Activated CD4-positive, alpha-beta memory T cell treated with anti-CD3 and anti-CD28 coated beads for 36 hours (primary cell): ENCODE measurements at regions not wholly inside any gene's neighbourhood (a gene's known extent, or its start where the extent isn't known, plus 50 kb on each side); places are given as distances from the start of the nearest gene placed in this dataset.
A peak's percentile ranks its signal among the peaks of the same experiment; 100 is the strongest.
"Not testable (repeated sequence)": the region's sequence is repeated elsewhere in the genome, so short reads cannot be mapped to it uniquely, and the experiment has no call there.

ENCODE experiments used
- CTCF ChIA-PET: fragments of 350-600 bp; sonication (Branson Sonifier 250); formaldehyde crosslinking; loops from one replicate; lab custom pipeline; 2021; ENCODE audit warnings: antibody characterized with exemption, inconsistent platforms; lab: Charles Lee
- POLR2A ChIA-PET: fragments of 350-600 bp; sonication (Branson Sonifier 250); formaldehyde crosslinking; loops from one replicate; lab custom pipeline; 2021; ENCODE audit warnings: antibody characterized with exemption; lab: Charles Lee
- DNase-seq: peaks from one replicate; pipeline ENCODE4 v3.0.0-alpha.2; 2020
- H3K27ac Mint-ChIP-seq: one replicate; pipeline ENCODE4 v1.8.0; 2021; ENCODE audit warnings: mixed read lengths
- H3K27me3 Mint-ChIP-seq: one replicate; pipeline ENCODE4 v1.8.0; 2021; ENCODE audit warnings: mixed read lengths
- H3K36me3 Mint-ChIP-seq: one replicate; pipeline ENCODE4 v1.8.0; 2021; ENCODE audit warnings: mixed read lengths
- H3K4me1 Mint-ChIP-seq: one replicate; pipeline ENCODE4 v1.8.0; 2021; ENCODE audit warnings: low read depth, mixed read lengths
- H3K4me3 Mint-ChIP-seq: one replicate; pipeline ENCODE4 v1.8.0; 2021; ENCODE audit warnings: mild to moderate bottlenecking, mixed read lengths
- H3K9me3 Mint-ChIP-seq: one replicate; pipeline ENCODE4 v1.8.0; 2021; ENCODE audit warnings: mixed read lengths
- intact Hi-C: fragments of 100-400 bp; cut with micrococcal nuclease; formaldehyde crosslinking; loops from one replicate; pipeline ENCODE4 v1.15.1; 2023

- H3K9me3 Mint-ChIP-seq = peaks cover 14% of the 10 kb centered on the region
- H3K4me3 Mint-ChIP-seq = no peak overlapping the region
- ChIA-PET POLR2A (no interaction called here), CTCF (interaction anchor here (0.7 to 1.3 kb wide), 4 partner anchors 425 to 1444 kb away, joined by 3 to 6 read pairs (median 4); no protein-coding TSS in a partner anchor)
- peaks cover 4% of the 10 kb centered on the region for H3K27me3 Mint-ChIP-seq
- H3K27ac Mint-ChIP-seq = no peak overlapping the region
- H3K4me1 Mint-ChIP-seq = no peaks in the 10 kb centered on the region
- peak; percentile 12 for DNase-seq
- no peaks in the 10 kb centered on the region for H3K36me3 Mint-ChIP-seq
- intact Hi-C loops = loop anchor here (1.0 kb wide), 1 partner anchor 425 kb away; no protein-coding TSS in a partner anchor
Measured at GRCh38 chr20:19056909-19057308, 155.5 kb upstream of the SLC24A3 start.

DNA sequence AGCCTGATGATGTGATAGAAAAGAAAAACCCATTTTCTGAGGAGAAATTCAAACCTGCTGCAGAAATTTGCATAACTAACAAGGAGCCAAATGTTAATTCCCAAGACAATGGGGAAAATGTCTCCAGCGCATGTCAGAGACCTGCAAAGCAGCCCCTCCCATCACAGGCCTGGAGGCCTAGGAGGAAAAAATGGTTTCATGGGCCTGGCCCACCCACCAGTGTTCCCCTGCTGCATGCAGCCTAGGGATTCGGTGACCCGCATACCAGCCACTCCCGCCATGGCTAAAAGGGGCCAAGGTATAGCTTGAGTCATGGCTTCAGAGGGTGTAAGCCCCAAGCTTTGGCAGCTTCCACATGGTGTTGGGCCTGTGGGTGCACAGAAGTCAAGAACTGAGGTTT lies 147.7 kb upstream of the SLC24A3 start:
- H3K4me1 Mint-ChIP-seq, H3K27me3 Mint-ChIP-seq, POLR2A ChIA-PET, H3K36me3 Mint-ChIP-seq, H3K27ac Mint-ChIP-seq, intact Hi-C loops, DNase-seq, CTCF ChIA-PET, H3K4me3 Mint-ChIP-seq: not testable (repeated sequence)
- peaks cover 47% of the 10 kb centered on the region for H3K9me3 Mint-ChIP-seq

DNA sequence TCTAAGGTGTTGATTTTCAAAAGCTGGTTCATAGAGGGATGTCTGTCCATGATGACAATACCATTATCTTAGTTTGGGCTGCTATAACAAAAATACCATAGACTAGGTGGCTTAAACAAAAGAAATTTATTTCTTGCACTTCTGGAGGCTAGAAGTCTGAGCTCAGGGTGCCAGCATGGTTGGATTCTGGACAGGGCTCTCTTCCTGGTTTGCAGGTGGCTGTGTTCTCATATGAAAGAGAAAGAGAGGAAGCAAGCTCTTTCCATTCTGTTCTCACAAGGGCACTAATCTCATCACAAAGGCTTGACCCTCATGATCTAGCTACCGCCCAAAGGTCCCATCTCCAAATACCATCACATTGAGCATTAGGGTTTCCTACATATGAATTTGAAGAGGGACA lies 144.5 kb upstream of the SLC24A3 start:
- Mint-ChIP-seq H3K36me3 (peaks cover 2% of the 10 kb centered on the region), H3K27me3 (no peaks in the 10 kb centered on the region), H3K27ac (no peak overlapping the region), H3K4me3 (no peak overlapping the region), H3K4me1 (no peaks in the 10 kb centered on the region), H3K9me3 (peaks cover 31% of the 10 kb centered on the region)
- DNase-seq = no peak
- POLR2A ChIA-PET = no interaction called here
- intact Hi-C loops = no loop called here
- CTCF ChIA-PET = no interaction called here

- Mint-ChIP-seq H3K4me3 (no peak overlapping the region), H3K9me3 (peaks cover 12% of the 10 kb centered on the region), H3K27me3 (no peaks in the 10 kb centered on the region), H3K4me1 (no peaks in the 10 kb centered on the region), H3K36me3 (no peaks in the 10 kb centered on the region), H3K27ac (no peak overlapping the region)
- DNase-seq = no peak
- ChIA-PET CTCF (no interaction called here), POLR2A (no interaction called here)
- intact Hi-C loops = no loop called here
Measured at GRCh38 chr20:19070026-19070425, 142.4 kb upstream of the SLC24A3 start.

DNA sequence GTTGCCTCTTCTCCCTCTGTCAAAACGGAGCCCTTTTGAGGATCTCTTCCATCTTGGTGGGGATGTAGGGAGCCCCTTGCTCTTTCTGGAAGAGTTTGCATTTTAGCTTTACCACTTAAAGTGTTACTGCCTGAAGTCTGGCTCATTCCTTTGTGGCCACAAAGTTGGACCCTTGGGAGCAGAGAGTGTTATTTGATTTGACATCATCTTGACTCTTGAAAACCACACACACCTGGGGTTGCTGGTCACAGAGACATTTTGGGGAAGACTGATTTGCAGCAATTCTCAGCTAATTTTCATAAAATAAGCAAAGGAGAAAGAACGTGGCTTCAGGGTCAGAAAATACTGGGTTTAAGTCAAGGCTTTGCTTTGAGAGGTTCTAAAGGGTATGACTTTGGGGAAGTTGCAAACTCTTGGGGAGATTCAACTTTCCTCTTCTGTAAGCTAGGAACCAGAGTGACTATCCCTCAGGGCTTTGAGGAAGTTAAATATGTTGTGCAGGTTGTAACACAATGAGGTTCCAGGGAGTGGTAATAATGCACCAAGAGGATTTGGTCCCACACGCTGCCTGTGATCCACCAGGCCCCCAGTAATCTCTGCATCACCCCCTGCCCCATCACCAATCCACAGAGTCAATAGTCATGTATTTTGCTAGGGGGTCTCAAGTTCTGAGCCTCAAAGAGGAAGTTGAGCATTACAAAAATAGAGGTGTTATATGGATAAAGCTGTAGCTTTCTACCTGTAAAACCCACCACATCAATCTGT lies 141.6 kb upstream of the SLC24A3 start:
- CTCF ChIA-PET = no interaction called here
- Mint-ChIP-seq H3K4me1 (no peaks in the 10 kb centered on the region), H3K4me3 (no peak overlapping the region), H3K27me3 (no peaks in the 10 kb centered on the region), H3K9me3 (peaks cover 4% of the 10 kb centered on the region), H3K36me3 (no peaks in the 10 kb centered on the region), H3K27ac (no peak overlapping the region)
- intact Hi-C loops = no loop called here
- DNase-seq = no peak
- POLR2A ChIA-PET = no interaction called here

GRCh38 chr20:19071446-19071725 lies 141.1 kb upstream of the SLC24A3 start:
- ChIA-PET POLR2A (no interaction called here), CTCF (no interaction called here)
- Mint-ChIP-seq H3K36me3 (no peaks in the 10 kb centered on the region), H3K4me1 (no peaks in the 10 kb centered on the region), H3K9me3 (no peaks in the 10 kb centered on the region), H3K27me3 (no peaks in the 10 kb centered on the region), H3K4me3 (no peak overlapping the region), H3K27ac (no peak overlapping the region)
- intact Hi-C loops = no loop called here
- no peak for DNase-seq

DNA sequence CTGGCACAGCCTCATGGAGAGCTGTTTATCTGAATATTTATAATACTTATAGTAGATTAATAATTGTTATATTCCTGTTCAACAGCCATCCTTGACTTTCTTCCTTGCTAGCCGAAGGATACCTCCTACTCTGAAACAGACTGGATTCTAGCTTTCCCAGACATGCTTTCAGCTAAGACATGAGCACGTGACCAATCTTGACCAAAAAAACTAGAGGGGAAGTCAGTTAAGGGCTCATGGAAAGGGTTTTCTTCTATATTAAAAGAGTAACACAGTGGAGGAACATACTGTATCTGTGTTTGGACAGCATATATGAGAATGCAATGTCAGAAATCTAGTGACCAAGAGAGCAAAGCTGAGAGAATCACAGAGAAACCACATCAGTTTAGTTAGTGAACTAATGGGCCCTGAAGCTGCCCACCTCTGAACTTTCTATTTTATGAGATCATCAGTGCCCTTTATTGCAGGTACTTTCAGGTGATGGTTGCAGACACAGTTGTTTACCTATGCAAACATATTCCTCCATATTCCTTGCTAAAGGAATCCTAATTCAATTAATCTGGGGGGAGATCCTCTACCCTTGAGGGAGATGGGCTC lies 140.4 kb upstream of the SLC24A3 start:
- intact Hi-C loops = no loop called here
- Mint-ChIP-seq H3K4me1 (no peaks in the 10 kb centered on the region), H3K27ac (no peak overlapping the region), H3K4me3 (no peak overlapping the region), H3K9me3 (no peaks in the 10 kb centered on the region), H3K36me3 (no peaks in the 10 kb centered on the region), H3K27me3 (no peaks in the 10 kb centered on the region)
- POLR2A ChIA-PET = no interaction called here
- CTCF ChIA-PET = no interaction called here
- no peak for DNase-seq

DNA sequence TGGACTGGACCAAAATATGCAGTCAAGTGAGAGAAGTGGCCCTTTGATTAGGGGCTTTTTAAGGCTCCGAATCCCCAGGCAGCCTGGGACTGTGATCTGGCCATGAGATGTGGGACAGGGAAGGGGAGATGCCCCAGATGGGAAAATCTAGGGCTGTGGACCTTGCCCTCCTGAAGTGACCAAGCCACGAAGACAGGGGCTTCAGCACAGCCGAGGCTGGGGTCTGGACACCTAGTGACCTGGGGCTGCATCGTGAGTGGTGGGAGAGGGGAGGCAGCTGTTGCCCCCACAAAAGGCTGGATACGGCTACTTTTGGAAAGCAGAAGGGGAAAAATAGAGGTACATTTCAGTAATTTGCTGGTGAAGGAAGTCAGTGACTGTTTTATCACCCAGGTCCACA lies 139.5 kb upstream of the SLC24A3 start:
- no peaks in the 10 kb centered on the region for H3K27me3 Mint-ChIP-seq
- H3K4me3 Mint-ChIP-seq = no peak overlapping the region
- POLR2A ChIA-PET = no interaction called here
- H3K9me3 Mint-ChIP-seq = no peaks in the 10 kb centered on the region
- no peaks in the 10 kb centered on the region for H3K36me3 Mint-ChIP-seq
- CTCF ChIA-PET = no interaction called here
- intact Hi-C loops = no loop called here
- H3K4me1 Mint-ChIP-seq = no peaks in the 10 kb centered on the region
- no peak overlapping the region for H3K27ac Mint-ChIP-seq
- DNase-seq = no peak

DNA sequence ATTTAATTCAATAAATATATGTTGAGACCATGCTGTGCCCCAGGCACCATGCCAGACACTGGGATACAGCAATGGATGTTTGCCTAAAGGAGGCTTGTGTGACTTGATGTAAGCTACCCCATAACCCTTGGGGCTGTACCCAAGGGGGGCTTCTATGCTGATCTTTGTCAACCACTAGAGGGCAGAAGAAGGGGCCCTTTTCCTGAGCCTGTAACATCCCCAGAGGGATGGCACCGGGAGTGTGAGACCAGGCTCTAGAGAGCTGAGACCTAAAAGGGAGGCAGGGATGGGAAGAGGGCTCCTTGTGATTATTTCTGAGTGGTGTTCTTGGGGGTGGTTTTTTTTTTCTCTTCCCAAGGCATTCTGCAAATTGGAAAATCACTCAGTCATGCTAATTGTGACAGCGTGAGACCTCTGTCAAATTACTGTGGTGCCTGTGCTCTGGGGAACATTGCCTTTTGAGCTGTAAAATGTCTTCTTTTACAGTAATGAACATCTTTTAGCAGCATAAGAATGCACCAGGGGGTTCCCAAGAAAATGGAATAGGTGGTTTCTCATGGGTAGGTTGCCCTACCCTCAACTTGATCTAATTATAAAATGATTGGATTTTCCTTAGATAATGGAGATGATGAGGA lies 138.7 kb upstream of the SLC24A3 start:
- intact Hi-C loops = no loop called here
- Mint-ChIP-seq H3K27ac (no peak overlapping the region), H3K4me3 (no peak overlapping the region), H3K9me3 (no peaks in the 10 kb centered on the region), H3K4me1 (no peaks in the 10 kb centered on the region), H3K27me3 (no peaks in the 10 kb centered on the region), H3K36me3 (no peaks in the 10 kb centered on the region)
- POLR2A ChIA-PET = no interaction called here
- DNase-seq = no peak
- CTCF ChIA-PET = no interaction called here

GRCh38 chr20:19074356-19074755 lies 138.1 kb upstream of the SLC24A3 start:
- intact Hi-C loops = no loop called here
- no peak overlapping the region for H3K27ac Mint-ChIP-seq
- no peak for DNase-seq
- CTCF ChIA-PET = no interaction called here
- no peaks in the 10 kb centered on the region for H3K9me3 Mint-ChIP-seq
- H3K27me3 Mint-ChIP-seq = no peaks in the 10 kb centered on the region
- POLR2A ChIA-PET = no interaction called here
- H3K4me1 Mint-ChIP-seq = no peaks in the 10 kb centered on the region
- H3K4me3 Mint-ChIP-seq = no peak overlapping the region
- H3K36me3 Mint-ChIP-seq = no peaks in the 10 kb centered on the region

GRCh38 chr20:19074828-19075516 lies 137.5 kb upstream of the SLC24A3 start:
- Mint-ChIP-seq H3K36me3 (no peaks in the 10 kb centered on the region), H3K4me3 (no peak overlapping the region), H3K9me3 (no peaks in the 10 kb centered on the region), H3K4me1 (no peaks in the 10 kb centered on the region), H3K27me3 (no peaks in the 10 kb centered on the region), H3K27ac (no peak overlapping the region)
- CTCF ChIA-PET = no interaction called here
- POLR2A ChIA-PET = no interaction called here
- intact Hi-C loops = no loop called here
- DNase-seq = no peak

DNA sequence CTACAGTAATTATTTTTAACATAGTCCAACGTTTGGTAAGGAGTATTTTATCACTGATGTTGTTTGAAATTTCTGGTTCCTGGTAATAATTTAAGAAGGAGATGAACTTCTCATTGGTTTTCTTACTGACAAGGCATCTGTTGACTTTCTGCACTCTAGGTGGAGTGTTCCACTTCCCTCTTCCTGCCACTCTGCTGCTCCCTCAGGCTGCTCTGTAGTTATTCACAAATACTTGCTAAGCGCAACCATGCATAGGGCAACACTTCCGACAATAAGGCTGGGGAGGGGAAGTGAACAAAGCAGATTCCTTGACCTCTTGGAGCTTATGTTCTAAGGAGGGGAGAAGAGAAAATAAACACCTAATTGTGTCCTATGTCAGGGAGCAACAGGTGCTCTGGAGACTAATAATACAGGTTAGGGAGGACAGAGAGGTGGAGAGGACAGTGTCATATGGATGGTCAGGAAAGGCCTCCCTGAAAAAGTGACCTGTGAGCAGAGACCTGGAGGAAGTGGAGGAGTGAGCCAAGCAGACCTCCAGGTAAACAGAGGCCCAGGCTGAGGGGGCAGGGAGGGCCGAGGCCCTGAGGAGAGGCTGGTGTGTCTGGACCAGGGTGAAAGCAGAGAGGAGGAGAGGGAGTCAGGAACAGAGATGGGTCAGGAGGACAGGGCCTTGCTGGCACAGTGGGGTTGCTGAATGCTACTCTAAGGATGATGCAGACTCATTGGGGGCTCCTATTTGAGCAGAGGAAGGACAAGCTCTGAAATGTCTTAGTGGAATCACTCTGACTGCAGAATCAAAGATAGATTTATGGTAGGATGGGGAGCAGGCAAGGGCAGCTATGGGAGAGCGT lies 134.8 kb upstream of the SLC24A3 start:
- no peak overlapping the region for H3K27ac Mint-ChIP-seq
- no peak for DNase-seq
- H3K4me1 Mint-ChIP-seq = no peaks in the 10 kb centered on the region
- intact Hi-C loops = no loop called here
- CTCF ChIA-PET = no interaction called here
- POLR2A ChIA-PET = no interaction called here
- H3K9me3 Mint-ChIP-seq = no peaks in the 10 kb centered on the region
- H3K36me3 Mint-ChIP-seq = no peaks in the 10 kb centered on the region
- H3K27me3 Mint-ChIP-seq = no peaks in the 10 kb centered on the region
- no peak overlapping the region for H3K4me3 Mint-ChIP-seq
